OCI-LY1 (cell line): ENCODE measurements at regions not wholly inside any gene's neighbourhood (a gene's known extent, or its start where the extent isn't known, plus 50 kb on each side); places are given as distances from the start of the nearest gene placed in this dataset.

Experiments
- H2AFZ ChIP-seq: fragments of 200-600 bp; sonication (generic), shearing (Covaris generic); 2 replicates; pipeline ENCODE4 v1.6.0; 2014; ENCODE audit warnings: antibody characterized with exemption, mild to moderate bottlenecking, low read length
- H3F3A ChIP-seq: fragments of 200-600 bp; sonication (generic), shearing (Covaris generic); 2 replicates; pipeline ENCODE4 v1.6.0; 2014; ENCODE audit warnings: mild to moderate bottlenecking, antibody characterized with exemption, low read length, moderate library complexity; ENCODE audit not compliant: insufficient read depth
- H3K27ac ChIP-seq: fragments of 200-600 bp; sonication (generic); 2 replicates; pipeline ENCODE4 v1.5.1; 2014; ENCODE audit warnings: low read length, mixed run types, mild to moderate bottlenecking, low read depth; ENCODE audit not compliant: poor library complexity, severe bottlenecking
- H3K27me3 ChIP-seq: fragments of 200-600 bp; sonication (generic); 2 replicates; pipeline ENCODE4 v1.6.0; 2014; ENCODE audit warnings: antibody characterized with exemption, mild to moderate bottlenecking, low read length, moderate library complexity; ENCODE audit not compliant: insufficient read depth
- H3K36me3 ChIP-seq: fragments of 200-600 bp; sonication (generic); 2 replicates; pipeline ENCODE4 v1.6.1; 2014; ENCODE audit warnings: mild to moderate bottlenecking, antibody characterized with exemption, low read length, moderate library complexity, mixed read lengths; ENCODE audit not compliant: insufficient read depth
- H3K4me1 ChIP-seq: fragments of 200-600 bp; sonication (generic); 2 replicates; pipeline ENCODE4 v1.5.1; 2014; ENCODE audit warnings: mild to moderate bottlenecking, low read length, moderate library complexity; ENCODE audit not compliant: insufficient read depth, severe bottlenecking
- H3K4me2 ChIP-seq: fragments of 200-600 bp; sonication (generic), shearing (Covaris generic); 2 replicates; pipeline ENCODE4 v1.6.1; 2014; ENCODE audit warnings: low read length
- H3K4me3 ChIP-seq: fragments of 200-600 bp; sonication (generic); 2 replicates; pipeline ENCODE4 v1.5.1; 2014; ENCODE audit warnings: low read length, low read depth, mild to moderate bottlenecking, mixed read lengths; ENCODE audit not compliant: poor library complexity, severe bottlenecking
- H3K79me2 ChIP-seq: fragments of 200-600 bp; shearing (Covaris generic); 2 replicates; pipeline ENCODE4 v1.6.1; 2016; ENCODE audit warnings: mixed run types, low read length, mixed read lengths; ENCODE audit not compliant: insufficient read depth
- H3K9ac ChIP-seq: fragments of 200-600 bp; sonication (generic), shearing (Covaris generic); 2 replicates; pipeline ENCODE4 v1.6.1; 2014; ENCODE audit warnings: mild to moderate bottlenecking, low read length, mixed read lengths
- H3K9me2 ChIP-seq: fragments of 200-600 bp; sonication (generic), shearing (Covaris generic); 2 replicates; pipeline ENCODE4 v1.6.1; 2014; ENCODE audit warnings: low read depth, mild to moderate bottlenecking, low read length, mixed read lengths
- H3K9me3 ChIP-seq: fragments of 200-600 bp; shearing (Covaris generic); 2 replicates; pipeline ENCODE4 v1.6.1; 2014; ENCODE audit warnings: low read length, mixed read lengths
- H4K20me1 ChIP-seq: fragments of 200-600 bp; sonication (generic), shearing (Covaris generic); 2 replicates; pipeline ENCODE4 v1.6.0; 2016; ENCODE audit warnings: mild to moderate bottlenecking, low read length; ENCODE audit not compliant: insufficient read depth
- EZH2 ChIP-seq: fragments of 200-600 bp; sonication (generic), shearing (Covaris generic); IDR thresholded peaks from 2 replicates; pipeline ENCODE4 v1.8.0; 2017; ENCODE audit warnings: borderline replicate concordance, mixed run types, mild to moderate bottlenecking, antibody characterized with exemption, low read length, moderate library complexity, mixed read lengths
- TF ChIP-seq, protein P1 (sequence below): fragments of 200-600 bp; sonication (generic), shearing (Covaris generic); IDR thresholded peaks from 2 replicates; pipeline ENCODE4 v1.5.1; 2017; ENCODE audit warnings: mild to moderate bottlenecking, antibody characterized with exemption, low read length, moderate library complexity, mixed read lengths

DNA sequence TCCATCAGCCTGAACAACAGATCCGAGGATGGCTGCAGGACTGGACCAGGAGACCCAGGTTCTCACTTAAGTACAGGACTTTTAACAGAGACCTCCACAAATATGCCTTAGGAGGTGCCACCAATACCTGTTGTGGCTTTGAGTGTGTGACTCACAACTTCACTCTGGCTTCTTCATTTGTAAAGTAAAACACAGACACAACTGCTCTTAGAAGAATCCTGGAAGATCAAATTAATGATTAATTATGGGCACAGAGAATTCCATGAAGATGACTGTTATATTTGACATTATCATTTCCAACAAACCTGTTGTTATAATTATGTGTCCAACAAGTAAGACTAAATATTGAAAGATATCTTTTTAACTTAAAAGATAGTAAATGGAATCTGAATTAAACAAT lies 481.4 kb upstream of the KLHL29 start:
- no peak overlapping the region for H3K4me3 ChIP-seq
- H3K79me2 ChIP-seq: no peaks in the 10 kb centered on the region
- H3K4me2 ChIP-seq: no peak overlapping the region
- no peak overlapping the region for H3K27ac ChIP-seq
- no peak for TF ChIP-seq EZH2
- TF ChIP-seq, protein P1, sequence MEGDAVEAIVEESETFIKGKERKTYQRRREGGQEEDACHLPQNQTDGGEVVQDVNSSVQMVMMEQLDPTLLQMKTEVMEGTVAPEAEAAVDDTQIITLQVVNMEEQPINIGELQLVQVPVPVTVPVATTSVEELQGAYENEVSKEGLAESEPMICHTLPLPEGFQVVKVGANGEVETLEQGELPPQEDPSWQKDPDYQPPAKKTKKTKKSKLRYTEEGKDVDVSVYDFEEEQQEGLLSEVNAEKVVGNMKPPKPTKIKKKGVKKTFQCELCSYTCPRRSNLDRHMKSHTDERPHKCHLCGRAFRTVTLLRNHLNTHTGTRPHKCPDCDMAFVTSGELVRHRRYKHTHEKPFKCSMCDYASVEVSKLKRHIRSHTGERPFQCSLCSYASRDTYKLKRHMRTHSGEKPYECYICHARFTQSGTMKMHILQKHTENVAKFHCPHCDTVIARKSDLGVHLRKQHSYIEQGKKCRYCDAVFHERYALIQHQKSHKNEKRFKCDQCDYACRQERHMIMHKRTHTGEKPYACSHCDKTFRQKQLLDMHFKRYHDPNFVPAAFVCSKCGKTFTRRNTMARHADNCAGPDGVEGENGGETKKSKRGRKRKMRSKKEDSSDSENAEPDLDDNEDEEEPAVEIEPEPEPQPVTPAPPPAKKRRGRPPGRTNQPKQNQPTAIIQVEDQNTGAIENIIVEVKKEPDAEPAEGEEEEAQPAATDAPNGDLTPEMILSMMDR: no peak
- H3K9ac ChIP-seq: no peak overlapping the region
- no peaks in the 10 kb centered on the region for H3K36me3 ChIP-seq
- no peaks in the 10 kb centered on the region for H3K9me3 ChIP-seq
- no peak overlapping the region for H2AFZ ChIP-seq
- H3K9me2 ChIP-seq: no peaks in the 10 kb centered on the region
- H4K20me1 ChIP-seq: no peaks in the 10 kb centered on the region
- H3F3A ChIP-seq: no peaks in the 10 kb centered on the region
- no peaks in the 10 kb centered on the region for H3K27me3 ChIP-seq
- H3K4me1 ChIP-seq: no peaks in the 10 kb centered on the region

- Histone ChIP-seq H2AFZ (no peak overlapping the region), H3K36me3 (no peaks in the 10 kb centered on the region), H3K9me3 (no peaks in the 10 kb centered on the region), H3K9me2 (no peaks in the 10 kb centered on the region), H3K4me3 (no peak overlapping the region), H3K79me2 (no peaks in the 10 kb centered on the region), H3K9ac (no peak overlapping the region), H3F3A (no peaks in the 10 kb centered on the region), H3K4me1 (no peaks in the 10 kb centered on the region), H3K27ac (no peak overlapping the region), H3K4me2 (no peak overlapping the region), H4K20me1 (no peaks in the 10 kb centered on the region), H3K27me3 (no peaks in the 10 kb centered on the region)
- TF ChIP-seq, protein P1: peak; percentile 69
- TF ChIP-seq EZH2: no peak
These were observed 480.8 kb upstream of the KLHL29 start for GRCh38 chr2:22904126-22904684.

- no peak overlapping the region for H3K4me3 ChIP-seq
- no peak overlapping the region for H3K4me2 ChIP-seq
- no peaks in the 10 kb centered on the region for H4K20me1 ChIP-seq
- no peaks in the 10 kb centered on the region for H3K9me3 ChIP-seq
- TF ChIP-seq, protein P1: no peak
- H3K79me2 ChIP-seq: no peaks in the 10 kb centered on the region
- H3K9ac ChIP-seq: no peak overlapping the region
- no peaks in the 10 kb centered on the region for H3F3A ChIP-seq
- H3K4me1 ChIP-seq: no peaks in the 10 kb centered on the region
- no peak overlapping the region for H3K27ac ChIP-seq
- H2AFZ ChIP-seq: no peak overlapping the region
- H3K27me3 ChIP-seq: no peaks in the 10 kb centered on the region
- no peaks in the 10 kb centered on the region for H3K36me3 ChIP-seq
- no peaks in the 10 kb centered on the region for H3K9me2 ChIP-seq
These were observed 477.6 kb upstream of the KLHL29 start for GRCh38 chr2:22907330-22907729.
